Stomach smooth muscle (tissue), 2 donors: ENCODE measurements at regions not wholly inside any gene's neighbourhood (a gene's known extent, or its start where the extent isn't known, plus 50 kb on each side); places are given as distances from the start of the nearest gene placed in this dataset.

ENCODE experiments used
- H3K27ac ChIP-seq: one replicate; pipeline ENCODE4 v1.7.0; 2013; ENCODE audit warnings: mild to moderate bottlenecking, low read length, inconsistent platforms
- H3K27me3 ChIP-seq, 2 donors: one replicate each; pipeline ENCODE4 v1.7.0; 2013; ENCODE audit warnings: low read length in 2 of 2; ENCODE audit not compliant: insufficient read depth in 2 of 2, control insufficient read depth in 1 of 2
- H3K36me3 ChIP-seq, 2 donors: one replicate each; pipeline ENCODE4 v1.7.0; 2013; ENCODE audit warnings: low read length in 2 of 2; ENCODE audit not compliant: control insufficient read depth in 2 of 2, insufficient read depth in 2 of 2
- H3K4me1 ChIP-seq: one replicate; pipeline ENCODE4 v1.7.0; 2013; ENCODE audit warnings: low read length; ENCODE audit not compliant: control insufficient read depth, insufficient read depth
- H3K4me3 ChIP-seq, 2 donors: one replicate each; pipeline ENCODE4 v1.7.0; 2013; ENCODE audit warnings: low read length in 2 of 2
- H3K9ac ChIP-seq, 2 donors: one replicate each; pipeline ENCODE4 v1.7.0; 2013; ENCODE audit warnings: low read length in 2 of 2, mild to moderate bottlenecking in 1 of 2
- H3K9me3 ChIP-seq, 2 donors: one replicate each; pipeline ENCODE4 v1.7.0; 2013; ENCODE audit warnings: low read length in 2 of 2; ENCODE audit not compliant: control insufficient read depth in 2 of 2
- donor health status: healthy.
- donor health status: Pancreatic carcinoma.

GRCh38 chr13:48159826-48160225 is 64.9 kb upstream of the MED4 start:
- H3K4me1 ChIP-seq, result peaks cover 2% of the 10 kb centered on the region
- H3K27me3 ChIP-seq, result no peaks in the 10 kb centered on the region
- H3K9ac ChIP-seq, result no peak overlapping the region
- no peaks in the 10 kb centered on the region for H3K9me3 ChIP-seq
- H3K27ac ChIP-seq, result no peak overlapping the region
- H3K36me3 ChIP-seq, result no peaks in the 10 kb centered on the region
- H3K4me3 ChIP-seq, result no peak overlapping the region

- no peak overlapping the region for H3K27ac ChIP-seq
- peaks cover 2% of the 10 kb centered on the region for H3K4me1 ChIP-seq
- no peak overlapping the region for H3K9ac ChIP-seq
- no peaks in the 10 kb centered on the region for H3K27me3 ChIP-seq
- no peaks in the 10 kb centered on the region for H3K36me3 ChIP-seq
- no peaks in the 10 kb centered on the region for H3K9me3 ChIP-seq
- no peak overlapping the region for H3K4me3 ChIP-seq
Measured at GRCh38 chr13:48159401-48159800, 64.5 kb upstream of the MED4 start.

DNA sequence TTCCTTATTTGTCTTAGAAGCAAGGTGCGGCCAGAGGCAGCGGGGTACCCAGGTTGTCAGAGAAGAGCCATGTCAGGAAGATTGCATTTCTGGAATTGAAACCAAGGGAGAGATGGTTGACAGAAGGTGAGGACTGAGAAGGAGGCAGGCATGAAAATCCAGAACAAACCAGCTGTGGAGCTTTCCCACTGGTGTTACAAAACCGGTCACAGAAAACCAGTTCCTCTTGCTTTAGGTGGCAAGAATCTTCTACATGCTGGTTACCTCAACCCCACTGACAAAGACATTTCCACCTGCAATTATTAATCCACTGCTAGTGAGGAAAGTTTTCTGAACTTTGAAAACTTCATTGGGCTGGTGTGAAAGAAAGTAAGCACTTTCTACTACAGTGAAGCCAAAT is 64.0 kb upstream of the MED4 start:
- Histone ChIP-seq H3K9ac (no peak overlapping the region), H3K4me3 (no peak overlapping the region), H3K36me3 (no peaks in the 10 kb centered on the region), H3K9me3 (no peaks in the 10 kb centered on the region), H3K27ac (no peak overlapping the region), H3K27me3 (no peaks in the 10 kb centered on the region), H3K4me1 (peaks cover 2% of the 10 kb centered on the region)

GRCh38 chr13:48158290-48158689 is 63.4 kb upstream of the MED4 start:
- Histone ChIP-seq H3K4me1 (peaks cover 2% of the 10 kb centered on the region), H3K36me3 (no peaks in the 10 kb centered on the region), H3K4me3 (no peak overlapping the region), H3K27me3 (no peaks in the 10 kb centered on the region), H3K9me3 (no peaks in the 10 kb centered on the region), H3K27ac (no peak overlapping the region), H3K9ac (no peak overlapping the region)

DNA sequence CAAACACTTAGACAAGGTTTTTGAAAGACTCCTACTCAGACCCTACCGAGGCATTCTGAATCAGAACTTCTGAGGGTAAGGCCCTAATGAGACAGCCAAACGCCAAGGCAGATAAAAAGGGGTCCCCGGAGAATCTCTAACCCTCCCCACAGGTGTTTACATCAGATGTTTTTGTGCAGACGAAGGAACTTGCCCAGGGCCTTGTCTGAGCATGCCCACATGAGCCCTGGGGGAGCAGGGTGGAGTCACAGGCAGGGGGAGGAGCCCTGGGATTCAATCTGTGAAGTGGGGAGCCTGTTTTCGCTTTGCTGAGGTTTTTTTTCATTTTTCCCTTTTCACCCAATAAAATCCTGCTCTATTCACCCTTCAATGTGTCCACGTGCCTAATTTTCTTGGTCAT is 61.6 kb upstream of the MED4 start:
- Histone ChIP-seq H3K9ac (no peak overlapping the region), H3K9me3 (no peaks in the 10 kb centered on the region), H3K27ac (no peak overlapping the region), H3K27me3 (no peaks in the 10 kb centered on the region), H3K4me1 (peaks cover 2% of the 10 kb centered on the region), H3K36me3 (no peaks in the 10 kb centered on the region), H3K4me3 (no peak overlapping the region)

DNA sequence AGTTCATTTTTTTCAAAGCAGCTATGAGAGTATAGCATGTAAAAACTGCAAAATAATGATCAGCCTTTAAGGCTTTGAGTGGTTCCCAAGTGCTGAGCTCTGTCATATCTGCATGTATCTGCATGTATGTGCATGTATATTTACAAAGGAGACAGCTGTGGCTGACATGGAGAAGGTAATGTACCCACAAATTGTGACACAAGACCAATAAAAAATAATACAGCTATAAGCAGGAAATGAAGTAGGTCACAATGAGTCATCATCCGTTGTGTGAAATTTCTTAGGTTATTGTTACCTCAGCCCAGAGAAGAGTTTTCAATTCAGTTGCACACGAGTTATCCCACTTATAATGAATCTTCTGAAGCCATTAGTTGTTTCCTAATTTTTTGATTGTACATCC is 60.9 kb upstream of the MED4 start:
- Histone ChIP-seq H3K9ac (no peak overlapping the region), H3K27ac (no peak overlapping the region), H3K9me3 (no peaks in the 10 kb centered on the region), H3K4me1 (no peaks in the 10 kb centered on the region), H3K27me3 (no peaks in the 10 kb centered on the region), H3K4me3 (no peak overlapping the region), H3K36me3 (no peaks in the 10 kb centered on the region)

DNA sequence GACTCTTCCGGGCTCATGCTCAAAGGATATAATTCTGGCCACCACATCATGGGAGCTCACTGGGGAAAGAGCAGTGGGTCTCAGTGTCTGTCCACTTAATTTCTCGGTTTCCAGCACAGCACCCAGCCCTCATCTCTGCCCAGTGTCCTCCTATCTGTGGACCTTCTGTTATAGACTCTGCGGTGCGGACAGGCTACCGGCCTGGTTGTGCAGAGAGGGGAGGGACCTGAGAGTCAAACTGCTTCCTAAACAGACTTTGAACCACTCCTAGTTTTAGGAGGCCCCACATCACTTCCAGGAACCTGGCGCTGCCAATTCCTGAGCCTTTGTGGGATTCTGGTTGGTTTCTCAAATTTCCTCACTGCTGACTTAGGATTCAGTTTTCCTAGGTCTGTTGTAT is 59.8 kb upstream of the MED4 start:
- Histone ChIP-seq H3K9me3 (no peaks in the 10 kb centered on the region), H3K27ac (no peak overlapping the region), H3K9ac (no peak overlapping the region), H3K4me1 (no peaks in the 10 kb centered on the region), H3K4me3 (no peak overlapping the region), H3K36me3 (no peaks in the 10 kb centered on the region), H3K27me3 (no peaks in the 10 kb centered on the region)

DNA sequence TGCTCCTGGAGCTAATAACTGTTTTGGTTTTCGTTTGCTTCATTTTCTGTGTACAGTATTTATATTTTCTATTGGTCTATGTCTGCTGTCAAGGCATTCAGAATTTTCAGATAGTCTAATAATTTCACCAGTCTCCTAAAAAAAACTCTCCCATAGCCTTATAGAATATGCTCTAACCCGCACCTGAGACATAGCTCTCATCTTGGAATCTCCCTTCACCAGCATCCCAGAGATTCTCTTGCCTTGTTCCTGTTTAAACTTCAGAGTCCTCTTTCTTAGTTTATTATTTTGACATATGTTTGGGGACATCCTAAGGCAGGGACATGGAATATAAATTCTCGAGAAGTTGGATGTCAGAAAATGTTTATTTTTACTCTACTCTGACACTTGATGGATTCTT is 58.3 kb upstream of the MED4 start:
- Histone ChIP-seq H3K4me1 (no peaks in the 10 kb centered on the region), H3K9me3 (no peaks in the 10 kb centered on the region), H3K9ac (no peak overlapping the region), H3K27ac (no peak overlapping the region), H3K27me3 (no peaks in the 10 kb centered on the region), H3K36me3 (no peaks in the 10 kb centered on the region), H3K4me3 (no peak overlapping the region)

GRCh38 chr13:48151363-48152161 is 56.7 kb upstream of the MED4 start:
- no peak overlapping the region for H3K4me3 ChIP-seq
- no peaks in the 10 kb centered on the region for H3K36me3 ChIP-seq
- H3K9ac ChIP-seq, result no peak overlapping the region
- no peak overlapping the region for H3K27ac ChIP-seq
- H3K4me1 ChIP-seq, result no peaks in the 10 kb centered on the region
- H3K27me3 ChIP-seq, result no peaks in the 10 kb centered on the region
- no peaks in the 10 kb centered on the region for H3K9me3 ChIP-seq

- H3K4me1 ChIP-seq, result no peaks in the 10 kb centered on the region
- H3K4me3 ChIP-seq, result no peak overlapping the region
- H3K9ac ChIP-seq, result no peak overlapping the region
- no peaks in the 10 kb centered on the region for H3K27me3 ChIP-seq
- no peaks in the 10 kb centered on the region for H3K36me3 ChIP-seq
- H3K27ac ChIP-seq, result no peak overlapping the region
- H3K9me3 ChIP-seq, result no peaks in the 10 kb centered on the region
Measured at GRCh38 chr13:48148454-48148853, 53.5 kb upstream of the MED4 start.

- no peak overlapping the region for H3K27ac ChIP-seq
Measured at GRCh38 chr13:48146636-48147035, 51.7 kb upstream of the MED4 start.

More at GRCh38 chr13:48146636-48147035, 51.7 kb upstream of the MED4 start:
- no peak overlapping the region for H3K9ac ChIP-seq
- no peak overlapping the region for H3K4me3 ChIP-seq
- no peaks in the 10 kb centered on the region for H3K9me3 ChIP-seq
- no peaks in the 10 kb centered on the region for H3K27me3 ChIP-seq
- H3K36me3 ChIP-seq, result no peaks in the 10 kb centered on the region
- no peaks in the 10 kb centered on the region for H3K4me1 ChIP-seq
